NCI-H524 treated with DMSO at 0.1 percent for 48 hours (cell line): ENCODE measurements at regions not wholly inside any gene's neighbourhood (a gene's known extent, or its start where the extent isn't known, plus 50 kb on each side); places are given as distances from the start of the nearest gene placed in this dataset.
"Not testable (repeated sequence)": the region's sequence is repeated elsewhere in the genome, so short reads cannot be mapped to it uniquely, and the experiment has no call there.

Experiments
- DNase-seq: peaks from one replicate; lab custom pipeline; 2025; lab: John Stamatoyannopoulos, UW

- DNase-seq: no peak
Observed at GRCh38 chr10:121380211-121380610, 218.0 kb downstream of the FGFR2 start.

DNA sequence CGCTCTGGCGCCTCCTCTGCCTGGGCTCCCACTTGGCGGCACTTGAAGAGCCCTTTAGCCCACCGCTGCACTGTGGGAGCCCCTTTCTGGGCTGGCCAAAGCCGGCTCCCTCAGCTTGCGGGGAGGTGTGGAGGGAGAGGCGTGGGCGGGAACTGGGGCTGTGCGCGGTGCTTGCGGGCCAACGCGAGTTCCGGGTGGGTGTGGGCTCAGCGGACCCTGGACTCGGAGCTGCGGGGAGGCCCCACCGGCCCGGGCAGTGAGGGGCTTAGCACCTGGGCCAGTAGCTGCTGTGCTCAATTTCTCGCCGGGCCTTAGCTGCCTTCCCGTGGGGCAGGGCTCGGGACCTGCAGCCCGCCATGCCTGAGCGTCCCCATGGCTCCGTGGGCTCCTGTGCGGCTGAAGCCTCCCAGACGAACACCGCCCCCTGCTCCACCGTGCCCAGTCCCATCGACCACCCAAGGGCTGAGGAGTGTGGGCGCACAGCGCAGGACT, 216.2 kb downstream of the FGFR2 start:
- DNase-seq: not testable (repeated sequence)

DNA sequence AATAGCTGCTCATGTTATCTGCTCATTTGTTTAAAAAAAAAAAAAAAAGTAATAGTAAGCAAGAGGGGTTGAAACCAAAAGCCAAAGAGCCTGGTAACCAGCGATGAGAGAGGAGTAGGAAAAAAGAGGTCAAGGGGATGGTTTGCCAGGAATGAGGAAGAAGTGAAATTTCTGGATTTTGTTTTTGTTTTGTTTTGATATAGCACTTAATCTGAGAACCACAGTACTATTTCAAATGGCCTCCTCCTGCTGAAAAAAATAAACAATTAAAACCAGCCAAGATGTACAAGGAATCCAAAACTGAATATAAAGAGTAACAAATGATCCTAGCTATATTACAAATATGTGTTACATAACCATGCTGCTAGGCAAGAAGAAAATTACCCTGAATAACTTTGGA, 213.1 kb downstream of the FGFR2 start:
- no peak for DNase-seq

- no peak for DNase-seq
Observed at GRCh38 chr10:121392657-121393056, 205.6 kb downstream of the FGFR2 start.

DNA sequence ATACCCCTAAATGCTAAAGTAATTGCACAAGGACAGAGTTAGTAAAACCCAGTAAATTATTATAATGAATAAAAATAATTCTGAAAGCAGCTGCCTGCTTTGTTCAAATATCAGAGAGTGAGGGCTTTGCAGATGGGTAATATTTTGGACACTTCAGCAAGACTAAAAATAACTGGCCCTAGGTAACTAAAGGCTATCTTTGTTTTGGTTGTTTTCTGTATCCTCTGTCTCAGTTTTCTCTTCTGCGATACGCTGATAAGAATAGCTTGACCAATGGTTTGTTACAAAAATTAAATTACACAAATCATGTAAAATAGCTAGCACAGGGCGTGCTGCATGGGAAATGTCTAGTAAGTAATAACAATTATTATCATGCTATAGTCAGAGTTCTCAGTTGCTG, 204.7 kb downstream of the FGFR2 start:
- DNase-seq: no peak

GRCh38 chr10:121400507-121400906, 197.7 kb downstream of the FGFR2 start:
- not testable (repeated sequence) for DNase-seq

GRCh38 chr10:121403527-121403926, 194.7 kb downstream of the FGFR2 start:
- DNase-seq: no peak

DNA sequence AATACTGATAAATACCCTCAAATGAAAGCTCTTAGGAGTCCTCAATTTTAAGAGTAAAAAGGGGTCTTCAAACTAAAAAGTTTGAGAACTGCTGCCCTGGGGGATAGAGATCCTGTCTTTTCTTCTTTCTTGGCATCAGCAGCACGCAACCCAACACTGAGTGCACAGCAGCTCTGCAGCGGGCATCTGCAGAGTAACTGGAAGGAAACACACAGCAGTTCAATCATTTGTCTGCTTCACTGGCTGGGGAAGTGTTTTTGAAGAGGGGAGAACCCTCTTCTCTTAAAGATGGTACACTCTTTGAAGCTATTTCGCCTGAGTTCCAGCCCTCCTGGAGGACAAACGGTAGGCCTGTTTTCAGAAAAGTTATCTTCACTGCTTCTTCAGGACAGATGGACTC, 193.6 kb downstream of the FGFR2 start:
- DNase-seq: no peak

- DNase-seq: no peak
Observed at GRCh38 chr10:121405096-121405495, 193.1 kb downstream of the FGFR2 start.

- no peak for DNase-seq
Observed at GRCh38 chr10:121405549-121405948, 192.7 kb downstream of the FGFR2 start.

DNA sequence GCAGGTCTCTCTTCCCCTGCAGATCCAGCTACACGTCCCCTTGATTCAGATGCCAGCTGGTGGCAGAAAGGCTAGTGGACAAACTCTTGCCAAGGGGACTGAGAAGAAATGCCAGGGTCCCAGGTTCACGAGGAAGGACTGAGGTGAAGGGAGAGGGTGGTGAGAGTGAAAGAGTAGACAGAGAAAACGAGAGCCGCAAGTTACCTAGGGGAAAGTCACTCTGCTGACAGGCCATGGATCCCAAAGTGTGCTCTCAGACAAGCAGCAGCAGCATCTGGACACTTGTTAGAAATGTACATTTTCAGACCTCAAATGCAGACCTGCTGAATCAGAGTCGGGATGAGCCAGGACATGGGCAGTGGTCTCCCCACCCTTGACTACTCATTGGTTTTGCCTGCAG, 192.3 kb downstream of the FGFR2 start:
- no peak for DNase-seq

- DNase-seq: no peak
Observed at GRCh38 chr10:121406823-121407545, 191.3 kb downstream of the FGFR2 start.

GRCh38 chr10:121409466-121410104, 188.7 kb downstream of the FGFR2 start:
- DNase-seq: no peak

GRCh38 chr10:121411004-121411403, 187.2 kb downstream of the FGFR2 start:
- no peak for DNase-seq

GRCh38 chr10:121413951-121414350, 184.3 kb downstream of the FGFR2 start:
- DNase-seq: no peak

DNA sequence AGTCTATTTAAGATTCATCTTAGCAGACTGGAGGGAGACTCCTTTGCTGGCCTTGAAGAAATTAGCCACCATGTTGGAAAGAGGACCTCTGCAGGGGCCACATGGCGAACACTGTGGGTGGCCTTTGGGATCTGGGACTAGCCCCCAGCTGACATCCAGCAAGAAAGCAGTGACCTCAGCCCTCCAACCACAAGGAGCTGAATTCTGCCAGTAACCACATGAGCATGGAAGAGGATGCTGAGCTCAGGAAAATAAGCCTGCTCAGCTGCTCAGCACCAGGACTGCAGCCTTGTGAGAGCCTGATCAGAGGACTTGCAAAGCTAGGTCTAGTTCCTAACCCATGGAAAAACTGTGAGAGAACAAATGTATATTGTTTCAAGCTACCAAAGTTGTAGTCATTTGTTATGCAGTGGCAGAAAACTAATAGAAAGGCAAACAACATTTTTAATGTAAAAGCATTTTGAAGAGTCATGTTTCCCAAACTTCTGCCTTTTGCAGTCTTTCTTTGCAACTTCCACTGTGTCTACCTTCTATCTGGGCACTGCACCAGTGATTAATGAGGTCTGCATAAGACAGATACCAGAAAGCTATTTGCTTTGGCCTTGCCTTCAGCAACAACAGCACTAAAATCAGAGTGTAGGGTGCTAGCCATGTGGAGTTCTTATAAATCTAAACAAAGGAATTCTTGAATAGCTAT, 183.7 kb downstream of the FGFR2 start:
- no peak for DNase-seq

DNA sequence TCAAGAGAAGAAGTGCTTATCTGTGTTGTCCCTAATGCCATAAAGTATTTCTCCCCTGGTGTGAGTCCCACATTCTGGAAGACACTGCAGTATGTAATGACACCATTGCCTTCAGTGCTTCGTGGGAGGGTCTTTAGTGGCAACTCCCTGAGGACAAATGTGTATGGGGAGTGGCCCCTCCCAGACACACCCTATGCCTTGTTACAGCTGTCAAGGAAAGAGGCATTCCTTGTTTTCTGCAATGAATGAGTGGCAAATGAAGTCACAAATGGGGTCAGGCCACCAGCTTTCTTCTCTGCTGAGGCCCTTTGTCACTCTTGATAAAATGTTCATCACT, 183.2 kb downstream of the FGFR2 start:
- DNase-seq: no peak

DNA sequence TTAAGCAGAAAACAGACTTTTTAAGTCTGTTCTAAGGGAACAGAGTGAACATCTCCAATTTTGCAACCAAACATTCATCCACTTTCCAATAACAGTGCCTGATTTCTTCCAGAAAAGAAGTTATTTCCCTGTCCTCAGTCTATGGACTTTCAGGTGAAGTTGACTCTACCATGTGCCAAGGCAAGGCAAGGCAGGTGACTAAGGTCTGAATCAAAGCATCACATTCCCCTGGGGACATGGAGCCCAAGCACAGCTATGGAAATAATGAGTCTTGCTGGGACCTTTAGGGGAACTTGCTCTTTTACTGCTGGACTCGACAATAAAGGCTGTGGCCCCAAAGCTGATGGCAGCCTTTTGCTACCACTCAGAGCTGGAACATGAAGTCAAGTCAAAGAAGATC, 182.2 kb downstream of the FGFR2 start:
- DNase-seq: no peak

GRCh38 chr10:121417298-121417697, 180.9 kb downstream of the FGFR2 start:
- DNase-seq: no peak

DNA sequence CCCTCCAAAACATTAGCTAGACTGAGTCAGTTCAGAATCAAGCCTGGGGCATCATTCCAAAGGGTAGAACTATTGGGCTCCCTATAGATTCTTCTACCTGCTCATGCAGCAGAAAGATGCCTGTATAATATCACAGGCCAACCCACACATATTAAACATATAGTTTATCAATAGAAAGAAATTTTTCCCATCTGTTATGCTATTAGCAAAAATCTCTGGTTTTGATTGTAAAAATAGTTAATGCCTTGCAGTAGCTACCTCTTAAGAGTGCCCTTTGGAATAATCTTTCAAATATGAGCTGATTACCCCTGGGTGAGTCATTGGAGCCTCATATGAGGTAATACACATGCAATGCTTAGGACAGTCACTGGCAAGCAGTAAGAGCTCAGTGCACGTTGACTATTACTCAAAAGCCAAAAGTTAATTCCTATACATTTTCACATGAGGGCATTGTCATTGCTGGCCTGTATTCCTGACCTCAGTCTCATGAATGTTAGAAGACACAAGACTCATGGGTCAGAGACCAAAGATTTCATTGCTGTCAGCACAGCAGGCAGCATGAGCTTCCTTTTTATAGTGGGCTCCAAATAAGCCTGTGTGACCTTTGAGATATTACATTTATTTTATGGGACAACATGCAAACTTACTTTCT, 180.0 kb downstream of the FGFR2 start:
- DNase-seq: no peak

GRCh38 chr10:121420006-121420405, 178.2 kb downstream of the FGFR2 start:
- DNase-seq: no peak

DNA sequence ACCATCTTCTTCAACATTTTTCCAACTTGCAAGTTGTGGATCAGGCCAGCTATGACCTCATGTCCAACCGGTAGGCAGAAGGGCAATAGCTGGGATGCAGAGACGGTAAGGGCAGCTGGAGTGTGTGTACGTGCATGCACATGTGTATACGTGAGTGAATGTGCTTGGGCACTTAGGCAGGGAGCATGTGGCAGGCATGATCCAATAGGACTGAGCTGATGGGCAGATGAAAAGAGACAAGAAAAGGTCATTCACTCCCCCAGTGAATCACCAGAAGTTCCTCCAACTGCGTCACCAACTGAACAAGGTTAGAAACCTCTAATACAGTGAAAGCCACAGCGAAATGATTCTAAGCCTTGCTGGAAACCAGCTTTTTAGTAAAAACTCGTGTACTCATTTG, 176.1 kb downstream of the FGFR2 start:
- DNase-seq: no peak

DNA sequence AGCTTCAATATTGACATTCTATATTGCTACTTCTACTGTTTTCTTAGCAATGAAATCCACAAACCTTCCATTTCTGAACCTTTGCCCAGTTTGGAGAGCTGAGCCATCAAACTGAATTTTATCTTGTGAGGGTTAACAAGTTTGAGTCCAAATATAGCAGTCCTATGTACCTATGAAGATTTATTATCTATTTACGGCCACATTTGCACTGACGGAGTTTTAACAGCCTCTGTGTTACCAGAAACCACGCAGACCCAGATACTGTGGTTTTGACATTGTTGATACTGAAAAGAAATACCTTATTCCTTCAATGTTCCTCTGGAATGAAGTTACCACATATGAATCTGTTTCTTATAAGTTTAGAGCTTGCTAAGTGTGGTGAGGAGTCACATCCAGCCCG, 172.6 kb downstream of the FGFR2 start:
- DNase-seq: no peak
